ENCODE measurements at regions not wholly inside any gene's neighbourhood (a gene's known extent, or its start where the extent isn't known, plus 50 kb on each side); places are given as distances from the start of the nearest gene placed in this dataset.

DNA sequence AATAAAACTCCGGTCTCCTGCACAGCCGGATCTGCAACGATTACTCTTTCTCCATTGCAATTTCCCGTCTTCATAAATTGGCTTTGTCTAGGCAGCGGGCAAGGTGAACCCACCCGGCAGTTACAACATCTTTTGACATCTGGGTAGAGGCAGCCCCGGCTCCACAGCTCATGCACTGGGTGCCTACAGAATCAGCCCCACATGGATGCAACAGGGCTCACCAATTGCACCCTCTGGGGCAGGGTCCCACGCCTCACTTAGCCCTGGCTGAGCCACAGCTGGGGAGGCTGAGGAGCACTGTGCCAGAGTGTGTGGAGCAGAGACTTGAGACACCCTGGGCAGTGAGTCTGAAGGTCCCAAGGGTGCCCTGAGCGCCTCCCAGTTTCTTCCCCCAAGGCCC is 710.2 kb downstream of the TBC1D22A start:
- TF ChIP-seq MYC (IDR thresholded peaks at IDR 0.05; ENCODE audit: low read depth, low read length) (no peak), POLR2A (IDR thresholded peaks at IDR 0.05; ENCODE audit: extremely low read depth, insufficient read length) (no peak)
- TF ChIP-seq, protein P1, sequence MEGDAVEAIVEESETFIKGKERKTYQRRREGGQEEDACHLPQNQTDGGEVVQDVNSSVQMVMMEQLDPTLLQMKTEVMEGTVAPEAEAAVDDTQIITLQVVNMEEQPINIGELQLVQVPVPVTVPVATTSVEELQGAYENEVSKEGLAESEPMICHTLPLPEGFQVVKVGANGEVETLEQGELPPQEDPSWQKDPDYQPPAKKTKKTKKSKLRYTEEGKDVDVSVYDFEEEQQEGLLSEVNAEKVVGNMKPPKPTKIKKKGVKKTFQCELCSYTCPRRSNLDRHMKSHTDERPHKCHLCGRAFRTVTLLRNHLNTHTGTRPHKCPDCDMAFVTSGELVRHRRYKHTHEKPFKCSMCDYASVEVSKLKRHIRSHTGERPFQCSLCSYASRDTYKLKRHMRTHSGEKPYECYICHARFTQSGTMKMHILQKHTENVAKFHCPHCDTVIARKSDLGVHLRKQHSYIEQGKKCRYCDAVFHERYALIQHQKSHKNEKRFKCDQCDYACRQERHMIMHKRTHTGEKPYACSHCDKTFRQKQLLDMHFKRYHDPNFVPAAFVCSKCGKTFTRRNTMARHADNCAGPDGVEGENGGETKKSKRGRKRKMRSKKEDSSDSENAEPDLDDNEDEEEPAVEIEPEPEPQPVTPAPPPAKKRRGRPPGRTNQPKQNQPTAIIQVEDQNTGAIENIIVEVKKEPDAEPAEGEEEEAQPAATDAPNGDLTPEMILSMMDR (IDR thresholded peaks at IDR 0.05; ENCODE audit: low read depth, low read length): no peak
- TF ChIP-seq, protein P2, sequence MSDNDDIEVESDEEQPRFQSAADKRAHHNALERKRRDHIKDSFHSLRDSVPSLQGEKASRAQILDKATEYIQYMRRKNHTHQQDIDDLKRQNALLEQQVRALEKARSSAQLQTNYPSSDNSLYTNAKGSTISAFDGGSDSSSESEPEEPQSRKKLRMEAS (IDR thresholded peaks at IDR 0.05; ENCODE audit: low read depth, low read length): no peak
- no peak overlapping the region for H3K4me3 ChIP-seq (ENCODE audit: low read depth, low read length)
- no peak for DNase-seq (ENCODE audit: low read depth)

DNA sequence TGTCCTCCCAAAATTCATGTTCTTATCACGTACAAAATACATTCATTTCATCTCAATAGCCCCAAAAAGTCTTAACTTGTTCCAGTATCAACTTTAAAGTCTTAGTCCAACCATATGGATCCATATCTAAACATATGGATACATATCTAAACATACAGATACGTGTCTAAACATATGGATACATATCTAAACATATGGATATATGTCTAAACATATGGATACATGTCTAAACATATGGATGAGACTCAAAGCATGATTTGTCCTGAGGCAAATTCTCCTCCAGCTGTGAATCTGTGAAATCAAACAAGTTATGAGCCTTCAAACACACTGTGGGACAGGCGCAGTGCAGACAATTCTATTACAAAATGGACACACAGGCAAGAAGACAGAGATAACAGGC is 709.0 kb downstream of the TBC1D22A start:
- H3K4me3 ChIP-seq (ENCODE audit: low read depth, low read length): no peak overlapping the region
- TF ChIP-seq POLR2A (IDR thresholded peaks at IDR 0.05; ENCODE audit: extremely low read depth, insufficient read length) (no peak), MYC (IDR thresholded peaks at IDR 0.05; ENCODE audit: low read depth, low read length) (no peak)
- TF ChIP-seq, protein P1 (IDR thresholded peaks at IDR 0.05; ENCODE audit: low read depth, low read length): no peak
- TF ChIP-seq, protein P2 (IDR thresholded peaks at IDR 0.05; ENCODE audit: low read depth, low read length): no peak
- no peak for DNase-seq (ENCODE audit: low read depth)

DNA sequence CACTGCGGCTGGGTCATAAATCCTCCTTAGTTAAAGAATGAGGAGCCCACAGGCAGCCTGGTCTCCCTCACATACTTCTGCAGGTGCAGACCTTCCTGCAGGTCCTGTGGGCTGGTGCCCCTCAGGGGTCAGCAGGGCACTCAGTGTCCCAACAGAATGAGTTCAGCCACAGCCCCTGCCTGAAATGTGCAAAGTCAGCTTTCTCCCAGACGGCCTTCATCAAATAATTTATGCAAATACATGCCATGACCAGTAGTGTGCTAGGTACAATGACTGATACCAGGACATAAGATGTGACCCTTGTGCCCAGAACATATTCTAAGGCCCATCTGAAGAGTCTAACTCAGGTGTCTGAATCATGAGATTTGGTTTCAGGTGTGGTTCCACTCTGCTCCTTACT is 703.4 kb downstream of the TBC1D22A start:
- H3K4me3 ChIP-seq (ENCODE audit: low read depth, low read length): no peak overlapping the region
- DNase-seq (ENCODE audit: low read depth): no peak
- TF ChIP-seq, protein P2 (IDR thresholded peaks at IDR 0.05; ENCODE audit: low read depth, low read length): no peak
- TF ChIP-seq, protein P1 (IDR thresholded peaks at IDR 0.05; ENCODE audit: low read depth, low read length): no peak
- no peak for TF ChIP-seq POLR2A (IDR thresholded peaks at IDR 0.05; ENCODE audit: extremely low read depth, insufficient read length)
- TF ChIP-seq MYC (IDR thresholded peaks at IDR 0.05; ENCODE audit: low read depth, low read length): no peak

DNA sequence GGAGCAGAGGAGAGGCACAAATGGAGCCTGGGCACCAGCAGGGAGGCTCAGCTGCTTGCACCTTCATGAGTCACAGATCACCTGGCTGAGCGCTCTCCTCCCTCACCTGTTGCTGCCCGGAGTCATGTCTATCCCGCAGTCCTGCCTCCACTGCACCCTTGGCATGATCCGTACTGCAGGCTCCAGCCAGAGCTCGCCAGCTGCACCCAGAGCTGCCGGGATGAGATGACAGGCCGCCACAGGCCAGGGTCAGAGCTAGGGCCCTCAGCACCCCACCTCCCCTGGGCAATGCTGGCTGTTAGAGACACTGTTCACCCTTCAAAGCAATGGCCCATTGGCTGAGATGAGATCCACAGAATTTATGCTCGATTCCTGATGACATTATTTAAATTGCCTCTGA is 702.8 kb downstream of the TBC1D22A start:
- TF ChIP-seq MYC (IDR thresholded peaks at IDR 0.05; ENCODE audit: low read depth, low read length): no peak
- TF ChIP-seq, protein P2 (IDR thresholded peaks at IDR 0.05; ENCODE audit: low read depth, low read length): no peak
- TF ChIP-seq, protein P1 (IDR thresholded peaks at IDR 0.05; ENCODE audit: low read depth, low read length): no peak
- TF ChIP-seq POLR2A (IDR thresholded peaks at IDR 0.05; ENCODE audit: extremely low read depth, insufficient read length): no peak
- no peak overlapping the region for H3K4me3 ChIP-seq (ENCODE audit: low read depth, low read length)
- DNase-seq (ENCODE audit: low read depth): no peak

DNA sequence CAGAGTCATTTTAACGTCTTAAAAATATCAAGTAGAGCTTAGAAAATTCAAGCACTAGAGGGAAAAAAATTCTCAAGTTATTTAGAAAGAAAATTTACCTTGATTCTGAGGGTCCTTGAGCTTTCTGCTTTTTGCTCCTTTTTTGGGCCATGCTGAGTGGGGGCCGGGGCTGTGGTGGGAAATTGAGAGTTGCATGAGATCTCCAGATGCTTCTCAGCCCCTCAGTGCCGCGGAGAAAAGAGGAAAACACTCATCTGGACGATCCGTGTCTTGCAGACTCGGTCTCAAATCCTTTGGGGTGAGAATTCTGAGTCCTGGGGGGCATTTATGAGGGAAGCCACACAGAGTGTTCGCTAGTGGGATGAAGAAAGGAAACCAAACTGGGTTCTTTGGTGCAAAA is 700.8 kb downstream of the TBC1D22A start:
- H3K4me3 ChIP-seq (ENCODE audit: low read depth, low read length): no peak overlapping the region
- DNase-seq (ENCODE audit: low read depth): no peak
- TF ChIP-seq POLR2A (IDR thresholded peaks at IDR 0.05; ENCODE audit: extremely low read depth, insufficient read length) (no peak), MYC (IDR thresholded peaks at IDR 0.05; ENCODE audit: low read depth, low read length) (no peak)
- TF ChIP-seq, protein P1 (IDR thresholded peaks at IDR 0.05; ENCODE audit: low read depth, low read length): no peak
- TF ChIP-seq, protein P2 (IDR thresholded peaks at IDR 0.05; ENCODE audit: low read depth, low read length): no peak

DNA sequence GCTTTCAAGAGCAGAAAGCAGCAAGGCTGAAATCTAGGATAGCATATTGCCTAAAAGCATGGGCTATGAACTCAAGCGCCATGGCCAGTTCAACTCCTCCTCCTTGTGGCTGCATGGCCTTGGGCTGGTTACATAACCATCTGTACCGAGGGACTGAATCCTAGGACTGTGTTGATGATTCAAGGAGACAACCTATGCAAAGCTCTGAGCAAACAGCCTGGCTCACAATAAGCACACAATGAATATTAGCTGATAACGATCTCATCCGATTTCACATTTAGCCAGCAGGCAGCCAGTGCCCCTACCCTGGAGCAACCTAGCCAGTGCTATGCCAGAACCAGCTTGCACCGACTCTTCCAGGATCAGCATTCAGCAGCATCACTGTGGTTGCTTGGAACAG is 698.4 kb downstream of the TBC1D22A start:
- TF ChIP-seq, protein P2 (IDR thresholded peaks at IDR 0.05; ENCODE audit: low read depth, low read length): no peak
- TF ChIP-seq POLR2A (IDR thresholded peaks at IDR 0.05; ENCODE audit: extremely low read depth, insufficient read length) (no peak), MYC (IDR thresholded peaks at IDR 0.05; ENCODE audit: low read depth, low read length) (no peak)
- TF ChIP-seq, protein P1 (IDR thresholded peaks at IDR 0.05; ENCODE audit: low read depth, low read length): no peak
- no peak for DNase-seq (ENCODE audit: low read depth)
- H3K4me3 ChIP-seq (ENCODE audit: low read depth, low read length): no peak overlapping the region

All from NB4 (cell line).